ENCODE measurements at regions not wholly inside any gene's neighbourhood (a gene's known extent, or its start where the extent isn't known, plus 50 kb on each side); places are given as distances from the start of the nearest gene placed in this dataset.
A peak's percentile ranks its signal among the peaks of the same experiment; 100 is the strongest.

- Histone ChIP-seq H2AFZ (ENCODE audit: low read length) (no peak overlapping the region), H3K9me3 (ENCODE audit: low read length) (no peaks in the 10 kb centered on the region), H3K36me3 (ENCODE audit: insufficient read depth, low read length) (no peaks in the 10 kb centered on the region), H3K4me2 (ENCODE audit: low read length) (no peak overlapping the region), H3K9me2 (ENCODE audit: low read depth, low read length) (no peaks in the 10 kb centered on the region), H3K27me3 (ENCODE audit: insufficient read depth, low read length) (no peaks in the 10 kb centered on the region), H4K20me1 (ENCODE audit: insufficient read depth, low read length) (no peaks in the 10 kb centered on the region), H3K4me3 (ENCODE audit: low read depth, low read length, poor library complexity, severe bottlenecking) (no peak overlapping the region), H3K9ac (ENCODE audit: low read length) (no peak overlapping the region), H3K27ac (ENCODE audit: low read depth, low read length, poor library complexity, severe bottlenecking) (no peak overlapping the region), H3K4me1 (ENCODE audit: insufficient read depth, low read length, severe bottlenecking) (no peaks in the 10 kb centered on the region), H3F3A (ENCODE audit: insufficient read depth, low read length) (no peaks in the 10 kb centered on the region), H3K79me2 (ENCODE audit: insufficient read depth, low read length) (no peaks in the 10 kb centered on the region)
- TF ChIP-seq CTCF (IDR thresholded peaks at IDR 0.05; ENCODE audit: low read length) (peak; percentile 78), EZH2 (IDR thresholded peaks at IDR 0.05; ENCODE audit: borderline replicate concordance, low read length) (no peak)
Observed at GRCh38 chr12:74111688-74112360, 425.8 kb upstream of the ATXN7L3B start.

DNA sequence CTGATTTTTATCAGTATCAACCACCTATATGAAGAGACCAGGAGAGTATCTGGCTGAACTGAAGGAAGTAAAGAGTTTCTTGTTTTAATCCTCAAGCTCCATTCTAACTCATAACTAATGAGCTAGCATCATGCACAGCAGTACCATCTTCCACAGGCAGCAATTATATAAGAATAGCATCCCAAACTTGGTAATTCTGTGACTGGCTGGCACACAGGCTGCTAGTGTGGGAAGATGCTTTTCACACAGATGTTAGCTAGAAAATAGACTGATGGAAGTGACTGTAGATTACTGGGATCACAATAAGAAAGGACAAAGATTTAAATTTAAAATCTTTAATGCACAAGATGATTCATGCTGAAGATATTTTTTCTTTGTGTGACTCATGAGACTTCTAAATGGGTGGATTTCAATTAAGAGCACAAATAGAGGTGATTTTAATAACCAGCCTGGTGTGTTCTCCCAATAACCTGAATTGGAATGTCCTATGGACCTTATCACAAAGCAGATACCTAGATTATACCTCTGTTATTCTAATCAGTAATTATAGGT lies 417.7 kb upstream of the ATXN7L3B start:
- TF ChIP-seq CTCF (IDR thresholded peaks at IDR 0.05; ENCODE audit: low read length) (no peak), EZH2 (IDR thresholded peaks at IDR 0.05; ENCODE audit: borderline replicate concordance, low read length) (no peak)

GRCh38 chr12:74120644-74121043 lies 417.0 kb upstream of the ATXN7L3B start:
- no peaks in the 10 kb centered on the region for H3K36me3 ChIP-seq (ENCODE audit: insufficient read depth, low read length)
- H4K20me1 ChIP-seq (ENCODE audit: insufficient read depth, low read length) = no peaks in the 10 kb centered on the region
- H3F3A ChIP-seq (ENCODE audit: insufficient read depth, low read length) = no peaks in the 10 kb centered on the region
- TF ChIP-seq EZH2 (IDR thresholded peaks at IDR 0.05; ENCODE audit: borderline replicate concordance, low read length) = no peak
- H3K27ac ChIP-seq (ENCODE audit: low read depth, low read length, poor library complexity, severe bottlenecking) = no peak overlapping the region
- H3K4me1 ChIP-seq (ENCODE audit: insufficient read depth, low read length, severe bottlenecking) = no peaks in the 10 kb centered on the region
- no peaks in the 10 kb centered on the region for H3K27me3 ChIP-seq (ENCODE audit: insufficient read depth, low read length)
- no peaks in the 10 kb centered on the region for H3K9me3 ChIP-seq (ENCODE audit: low read length)
- no peak overlapping the region for H3K4me2 ChIP-seq (ENCODE audit: low read length)
- H3K9me2 ChIP-seq (ENCODE audit: low read depth, low read length) = no peaks in the 10 kb centered on the region
- H3K9ac ChIP-seq (ENCODE audit: low read length) = no peak overlapping the region
- H2AFZ ChIP-seq (ENCODE audit: low read length) = no peak overlapping the region
- H3K79me2 ChIP-seq (ENCODE audit: insufficient read depth, low read length) = no peaks in the 10 kb centered on the region
- no peak overlapping the region for H3K4me3 ChIP-seq (ENCODE audit: low read depth, low read length, poor library complexity, severe bottlenecking)

More for the DNA sequence above, 417.7 kb upstream of the ATXN7L3B start:
- Histone ChIP-seq H3K9ac (ENCODE audit: low read length) (no peak overlapping the region), H3F3A (ENCODE audit: insufficient read depth, low read length) (no peaks in the 10 kb centered on the region), H3K27me3 (ENCODE audit: insufficient read depth, low read length) (no peaks in the 10 kb centered on the region), H3K79me2 (ENCODE audit: insufficient read depth, low read length) (no peaks in the 10 kb centered on the region), H3K9me3 (ENCODE audit: low read length) (no peaks in the 10 kb centered on the region), H3K27ac (ENCODE audit: low read depth, low read length, poor library complexity, severe bottlenecking) (no peak overlapping the region), H2AFZ (ENCODE audit: low read length) (no peak overlapping the region), H3K4me3 (ENCODE audit: low read depth, low read length, poor library complexity, severe bottlenecking) (no peak overlapping the region), H3K4me1 (ENCODE audit: insufficient read depth, low read length, severe bottlenecking) (no peaks in the 10 kb centered on the region), H3K4me2 (ENCODE audit: low read length) (no peak overlapping the region), H4K20me1 (ENCODE audit: insufficient read depth, low read length) (no peaks in the 10 kb centered on the region), H3K9me2 (ENCODE audit: low read depth, low read length) (no peaks in the 10 kb centered on the region), H3K36me3 (ENCODE audit: insufficient read depth, low read length) (no peaks in the 10 kb centered on the region)

- H3K36me3 ChIP-seq (ENCODE audit: insufficient read depth, low read length) = no peaks in the 10 kb centered on the region
- H3F3A ChIP-seq (ENCODE audit: insufficient read depth, low read length) = no peaks in the 10 kb centered on the region
- H3K4me3 ChIP-seq (ENCODE audit: low read depth, low read length, poor library complexity, severe bottlenecking) = no peak overlapping the region
- H3K4me2 ChIP-seq (ENCODE audit: low read length) = no peak overlapping the region
- H3K27ac ChIP-seq (ENCODE audit: low read depth, low read length, poor library complexity, severe bottlenecking) = no peak overlapping the region
- no peak overlapping the region for H2AFZ ChIP-seq (ENCODE audit: low read length)
- no peak overlapping the region for H3K9ac ChIP-seq (ENCODE audit: low read length)
- no peaks in the 10 kb centered on the region for H3K27me3 ChIP-seq (ENCODE audit: insufficient read depth, low read length)
- TF ChIP-seq EZH2 (IDR thresholded peaks at IDR 0.05; ENCODE audit: borderline replicate concordance, low read length) (no peak), CTCF (IDR thresholded peaks at IDR 0.05; ENCODE audit: low read length) (no peak)
- H4K20me1 ChIP-seq (ENCODE audit: insufficient read depth, low read length) = no peaks in the 10 kb centered on the region
- 0 out of 2 replicates have a peak, but pooled peaks cover 2% of the 10 kb centered on the region for H3K9me3 ChIP-seq (ENCODE audit: low read length)
- no peaks in the 10 kb centered on the region for H3K4me1 ChIP-seq (ENCODE audit: insufficient read depth, low read length, severe bottlenecking)
- no peaks in the 10 kb centered on the region for H3K9me2 ChIP-seq (ENCODE audit: low read depth, low read length)
- H3K79me2 ChIP-seq (ENCODE audit: insufficient read depth, low read length) = no peaks in the 10 kb centered on the region
Observed at GRCh38 chr12:74129702-74130101, 407.9 kb upstream of the ATXN7L3B start.

Measured in OCI-LY1 (cell line).